HG02610 (cell line): ENCODE measurements at regions not wholly inside any gene's neighbourhood (a gene's known extent, or its start where the extent isn't known, plus 50 kb on each side); places are given as distances from the start of the nearest gene placed in this dataset.
"Not testable (repeated sequence)": the region's sequence is repeated elsewhere in the genome, so short reads cannot be mapped to it uniquely, and the experiment has no call there.

Experiments used
- ATAC-seq: cut with Tn5 transposase; IDR thresholded peaks from one replicate; pipeline ENCODE4 v1.9.1; 2021; ENCODE audit warnings: mild to moderate bottlenecking, moderate library complexity; ENCODE audit not compliant: unreplicated experiment

- not testable (repeated sequence) for ATAC-seq
Observed at GRCh38 chr14:105600195-105600938, 74.0 kb downstream of the TMEM121 start.

GRCh38 chr14:105600939-105601359 is 74.6 kb downstream of the TMEM121 start:
- ATAC-seq = no peak

- ATAC-seq = no peak
Observed at GRCh38 chr14:105601360-105602242, 75.2 kb downstream of the TMEM121 start.

- ATAC-seq = no peak
Observed at GRCh38 chr14:105602243-105602750, 75.9 kb downstream of the TMEM121 start.

DNA sequence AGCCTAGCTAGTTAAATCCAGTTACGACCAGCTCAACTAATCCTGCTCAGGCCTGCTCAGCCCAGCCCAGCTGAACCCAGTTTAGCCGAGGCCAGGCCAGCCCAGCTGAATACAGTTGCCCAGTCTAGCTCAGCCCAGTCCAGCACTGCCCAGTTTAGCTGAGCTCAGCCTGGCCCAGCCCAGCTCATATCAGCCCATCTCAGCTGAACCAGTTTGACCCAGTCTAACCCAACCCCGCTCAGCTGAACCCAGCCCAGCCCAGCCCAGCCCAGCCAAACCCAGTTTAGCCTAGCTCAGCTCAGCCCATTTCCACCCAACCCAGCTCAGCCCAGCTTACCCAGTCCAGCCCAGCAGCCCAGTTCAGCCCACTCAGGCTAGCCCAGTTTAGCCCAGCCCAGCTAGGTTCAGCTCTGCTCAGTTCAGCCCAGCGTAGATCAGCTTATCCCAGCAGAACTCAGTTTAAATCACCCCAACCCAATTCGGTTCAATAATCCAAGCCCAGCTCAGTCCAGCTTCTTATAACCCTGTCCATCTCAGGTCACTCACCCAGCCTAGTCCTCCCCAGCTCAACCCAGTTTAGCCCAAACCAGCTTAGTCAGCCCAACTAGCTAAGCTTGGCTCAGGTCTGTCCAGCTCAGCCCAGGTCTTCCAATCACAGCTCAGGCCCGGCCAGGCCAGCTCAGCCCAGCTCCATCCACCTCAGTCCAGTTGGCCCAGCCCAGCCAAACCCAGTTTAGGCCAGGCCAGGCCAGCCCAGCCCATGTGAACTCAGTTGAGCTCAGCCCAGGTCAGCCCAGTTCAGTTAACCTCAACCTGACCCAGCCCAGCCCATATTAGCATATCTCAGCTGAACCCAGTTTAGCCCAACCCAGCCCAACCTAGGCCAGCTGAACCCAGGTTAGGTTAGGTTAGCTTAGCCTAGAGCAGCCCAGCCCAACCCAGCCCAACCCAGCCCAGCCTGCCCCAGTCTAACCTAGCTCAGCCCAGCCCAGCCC is 76.7 kb downstream of the TMEM121 start:
- ATAC-seq = no peak

DNA sequence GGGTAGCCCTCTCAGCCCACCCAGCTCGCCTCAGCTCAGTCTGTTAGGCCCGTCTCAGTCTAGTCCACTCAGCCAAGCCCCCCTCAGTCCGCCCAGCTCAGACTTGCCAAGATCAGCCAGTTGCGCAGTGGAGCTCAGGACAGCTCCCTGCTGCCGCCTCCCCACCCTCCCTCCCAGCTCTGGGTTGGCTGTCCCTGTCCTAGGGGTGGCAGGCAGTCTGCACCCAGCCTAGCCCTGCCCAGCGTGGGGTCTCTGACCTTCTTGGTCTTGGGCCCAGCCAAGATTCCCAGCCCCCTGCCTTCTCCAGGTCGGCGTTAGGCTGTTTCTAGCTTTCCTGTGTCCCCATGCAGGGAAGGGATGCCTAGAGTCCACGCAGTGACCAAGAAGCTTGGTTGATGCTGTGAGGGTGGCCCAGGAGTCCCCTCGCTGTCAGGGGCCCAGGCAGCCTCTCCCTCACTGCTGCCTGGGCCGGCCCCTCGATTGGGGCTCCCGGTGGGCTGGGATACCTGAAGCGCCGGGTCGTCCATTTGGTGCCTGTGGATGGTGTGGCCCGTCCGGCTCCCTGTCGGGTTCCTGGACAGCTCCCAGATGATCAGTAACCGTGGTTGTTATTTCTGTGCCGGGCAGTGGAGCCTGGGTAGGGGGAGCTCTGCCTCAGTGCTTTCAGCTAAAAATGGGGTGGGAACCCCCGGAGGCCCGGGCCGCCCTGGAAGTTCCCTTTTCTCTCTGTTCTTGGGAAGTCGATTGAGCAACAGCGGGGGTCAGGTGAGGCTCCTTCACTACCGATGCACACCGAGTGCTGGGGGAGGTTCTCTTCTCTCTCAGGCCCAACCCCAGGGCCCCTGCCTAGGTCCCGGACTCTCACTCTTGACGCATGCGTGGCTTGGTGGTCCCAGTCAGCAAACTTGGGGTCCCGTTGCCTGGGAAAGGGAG is 78.4 kb downstream of the TMEM121 start:
- not testable (repeated sequence) for ATAC-seq

- no peak for ATAC-seq
Observed at GRCh38 chr14:105605464-105606304, 79.3 kb downstream of the TMEM121 start.

GRCh38 chr14:105606305-105606975 is 80.1 kb downstream of the TMEM121 start:
- not testable (repeated sequence) for ATAC-seq

DNA sequence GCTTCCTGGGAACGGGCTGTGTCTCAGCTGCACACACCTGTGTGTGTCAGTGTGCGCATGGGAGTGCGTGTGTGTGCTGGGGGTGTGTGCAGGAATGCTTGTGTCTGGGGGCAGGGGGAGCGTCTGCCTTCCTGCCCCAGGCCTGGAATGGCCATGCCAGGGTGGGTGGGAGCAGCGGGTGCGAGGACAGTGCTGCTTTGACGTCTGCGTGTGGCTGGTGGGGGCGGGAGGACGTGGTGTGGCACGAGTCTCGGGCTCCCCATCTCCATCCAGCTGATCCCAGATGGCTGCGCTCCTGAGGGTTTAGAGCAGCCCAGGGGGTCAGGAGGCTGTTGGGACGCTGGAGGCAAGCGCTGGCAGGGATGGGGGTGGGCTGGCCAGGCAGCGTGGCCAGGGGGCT is 80.6 kb downstream of the TMEM121 start:
- ATAC-seq = not testable (repeated sequence)

- not testable (repeated sequence) for ATAC-seq
Observed at GRCh38 chr14:105614987-105615386, 88.6 kb downstream of the TMEM121 start.

DNA sequence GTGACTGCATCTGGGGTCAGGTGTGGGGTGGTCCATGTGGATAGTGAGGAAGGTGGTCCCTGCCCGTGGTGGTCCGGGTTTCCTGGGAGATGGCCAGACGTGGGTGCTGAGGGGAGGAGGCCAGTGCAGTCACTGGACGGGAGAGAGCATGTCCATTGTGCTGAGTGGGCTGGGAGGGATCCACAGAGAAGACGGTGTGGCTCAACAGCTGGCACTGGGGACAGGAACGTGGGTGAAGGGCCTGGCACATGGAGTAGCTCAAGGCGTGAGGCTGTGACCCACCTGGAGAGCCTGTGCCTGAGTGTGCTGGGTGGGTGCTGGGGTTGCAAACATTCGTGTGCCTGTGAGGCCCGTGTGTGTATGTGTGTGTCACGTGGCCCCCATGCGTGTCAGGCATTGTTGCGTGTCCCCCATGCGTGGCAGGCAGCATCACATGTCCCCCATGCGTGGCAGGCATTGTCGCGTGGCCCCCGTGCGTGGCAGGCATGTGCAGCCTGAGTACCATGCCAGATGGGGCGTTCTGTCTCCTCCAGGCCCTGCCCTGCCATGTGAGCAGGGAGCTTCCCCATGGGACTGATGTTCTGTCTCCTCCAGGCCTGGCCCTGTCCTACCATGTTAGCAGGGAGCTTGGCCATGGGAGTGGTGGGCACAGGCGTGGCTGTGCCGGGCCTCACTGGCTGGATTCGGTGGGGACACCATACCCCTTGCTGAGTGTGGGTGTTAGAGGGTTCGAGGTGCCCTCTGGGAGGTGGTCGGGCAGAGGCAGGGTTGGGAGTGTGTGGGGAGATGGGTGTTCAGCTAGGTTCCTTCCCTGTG is 89.8 kb downstream of the TMEM121 start:
- ATAC-seq = not testable (repeated sequence)

- no peak for ATAC-seq
Observed at GRCh38 chr14:105616802-105617192, 90.4 kb downstream of the TMEM121 start.

- ATAC-seq = no peak
Observed at GRCh38 chr14:105617201-105617777, 90.9 kb downstream of the TMEM121 start.

- not testable (repeated sequence) for ATAC-seq
Observed at GRCh38 chr14:105617805-105618204, 91.4 kb downstream of the TMEM121 start.

- not testable (repeated sequence) for ATAC-seq
Observed at GRCh38 chr14:105619324-105619723, 92.9 kb downstream of the TMEM121 start.

DNA sequence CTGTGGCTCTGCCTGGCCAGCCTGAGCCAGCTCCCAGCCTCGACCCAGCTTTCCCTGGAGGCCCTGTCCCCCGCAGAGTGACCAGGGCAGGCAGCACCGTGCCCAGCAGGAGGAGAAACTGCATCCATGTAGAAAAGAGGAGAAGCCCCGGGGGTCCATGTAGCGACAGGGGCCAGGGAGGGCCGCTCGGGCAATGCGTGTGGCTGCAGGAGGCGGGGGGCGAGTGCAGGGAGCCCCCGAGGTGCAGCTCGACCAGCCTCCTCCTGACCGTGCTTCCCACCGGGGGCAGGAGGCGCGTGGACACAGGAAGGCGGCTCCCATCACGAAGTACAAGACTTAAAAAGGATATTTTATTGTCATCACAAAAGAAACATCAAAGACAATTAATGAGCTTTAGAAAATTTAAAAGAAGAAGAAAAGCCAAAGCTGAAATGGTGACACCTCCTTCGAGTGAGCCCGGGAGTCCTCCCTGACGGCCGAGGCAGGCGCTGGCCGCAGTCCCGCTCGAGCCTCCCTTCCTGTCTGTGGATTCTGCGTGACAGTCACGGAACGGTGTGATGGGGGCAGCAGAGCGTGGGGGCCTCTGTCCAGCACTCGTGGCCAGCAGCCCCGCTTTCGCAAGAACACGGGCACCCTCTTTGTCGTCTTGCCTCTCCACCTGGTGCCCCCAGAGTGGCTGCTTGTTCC is 93.9 kb downstream of the TMEM121 start:
- not testable (repeated sequence) for ATAC-seq
